GM19043 (cell line): ENCODE measurements at regions not wholly inside any gene's neighbourhood (a gene's known extent, or its start where the extent isn't known, plus 50 kb on each side); places are given as distances from the start of the nearest gene placed in this dataset.
"Not testable (repeated sequence)": the region's sequence is repeated elsewhere in the genome, so short reads cannot be mapped to it uniquely, and the experiment has no call there.

Experiments
- ATAC-seq: cut with Tn5 transposase; IDR thresholded peaks from one replicate; pipeline ENCODE4 v1.9.1; 2021; ENCODE audit warnings: low read depth; ENCODE audit not compliant: unreplicated experiment

- ATAC-seq, result no peak
Measured at GRCh38 chr7:112985377-112985987, 101.1 kb downstream of the GPR85 start.

GRCh38 chr7:112982441-112983063 lies 104.1 kb downstream of the GPR85 start:
- peak; percentile 70 for ATAC-seq

GRCh38 chr7:112981966-112982365 lies 104.7 kb downstream of the GPR85 start:
- peak; percentile 20 for ATAC-seq

- ATAC-seq, result not testable (repeated sequence)
Measured at GRCh38 chr7:112979055-112979454, 107.6 kb downstream of the GPR85 start.

GRCh38 chr7:112977244-112977955 lies 109.2 kb downstream of the GPR85 start:
- ATAC-seq, result not testable (repeated sequence)

GRCh38 chr7:112970771-112971170 lies 115.9 kb downstream of the GPR85 start:
- peak; percentile 87 for ATAC-seq

GRCh38 chr7:112969946-112970345 lies 116.7 kb downstream of the GPR85 start:
- no peak for ATAC-seq

- no peak for ATAC-seq
Measured at GRCh38 chr7:112965506-112965905, 121.1 kb downstream of the GPR85 start.

- no peak for ATAC-seq
Measured at GRCh38 chr7:112963634-112964033, 123.0 kb downstream of the GPR85 start.

GRCh38 chr7:112962815-112963214 lies 123.8 kb downstream of the GPR85 start:
- ATAC-seq, result no peak

- no peak for ATAC-seq
Measured at GRCh38 chr7:112959276-112959675, 127.4 kb downstream of the GPR85 start.

- no peak for ATAC-seq
Measured at GRCh38 chr7:112958775-112959174, 127.9 kb downstream of the GPR85 start.

GRCh38 chr7:112957901-112958300 lies 128.7 kb downstream of the GPR85 start:
- ATAC-seq, result no peak

- ATAC-seq, result not testable (repeated sequence)
Measured at GRCh38 chr7:112953031-112953430, 133.6 kb downstream of the GPR85 start.

- ATAC-seq, result no peak
Measured at GRCh38 chr7:112951070-112951469, 135.6 kb downstream of the GPR85 start.

GRCh38 chr7:112949682-112950081 lies 136.9 kb downstream of the GPR85 start:
- not testable (repeated sequence) for ATAC-seq

- no peak for ATAC-seq
Measured at GRCh38 chr7:112946350-112946749, 140.3 kb downstream of the GPR85 start.

GRCh38 chr7:112945046-112945445 lies 141.6 kb downstream of the GPR85 start:
- ATAC-seq, result no peak

GRCh38 chr7:112942981-112943380 lies 143.6 kb downstream of the GPR85 start:
- ATAC-seq, result no peak

GRCh38 chr7:112942125-112942524 lies 144.5 kb downstream of the GPR85 start:
- not testable (repeated sequence) for ATAC-seq

- peak; percentile 36 for ATAC-seq
Measured at GRCh38 chr7:112940314-112940732, 146.3 kb downstream of the GPR85 start.
